MM.1S (cell line): ENCODE measurements at regions not wholly inside any gene's neighbourhood (a gene's known extent, or its start where the extent isn't known, plus 50 kb on each side); places are given as distances from the start of the nearest gene placed in this dataset.

Experiments
- DNase-seq: peaks from one replicate; pipeline ENCODE4 v3.0.0-alpha.2; 2015
- H2AFZ ChIP-seq: fragments of 300-600 bp; sonication (generic); 2 replicates; pipeline ENCODE4 v1.6.0; 2016; ENCODE audit warnings: antibody characterized with exemption, low read length
- H3F3A ChIP-seq: fragments of 300-600 bp; sonication (generic); 2 replicates; pipeline ENCODE4 v1.6.1; 2016; ENCODE audit warnings: mild to moderate bottlenecking, antibody characterized with exemption, low read length, moderate library complexity, mixed read lengths; ENCODE audit not compliant: insufficient read depth
- H3K27ac ChIP-seq: fragments of 300-600 bp; sonication (generic); 2 replicates; pipeline ENCODE4 v1.5.1; 2016; ENCODE audit warnings: mild to moderate bottlenecking, low read length
- H3K27me3 ChIP-seq: fragments of 300-600 bp; sonication (generic); replicated peaks from 2 replicates; pipeline ENCODE4 v1.6.0; 2016; ENCODE audit warnings: low read length; ENCODE audit not compliant: insufficient read depth
- H3K36me3 ChIP-seq: fragments of 300-600 bp; sonication (generic); replicated peaks from 2 replicates; pipeline ENCODE4 v1.6.1; 2016; ENCODE audit warnings: mild to moderate bottlenecking, low read length, mixed read lengths; ENCODE audit not compliant: insufficient read depth
- H3K4me1 ChIP-seq: fragments of 300-600 bp; sonication (generic); 2 replicates; pipeline ENCODE4 v1.6.1; 2016; ENCODE audit warnings: low read length, mixed read lengths
- H3K4me2 ChIP-seq: fragments of 300-600 bp; sonication (generic); 2 replicates; pipeline ENCODE4 v1.6.0; 2016; ENCODE audit warnings: low read depth, low read length
- H3K4me3 ChIP-seq: fragments of 300-600 bp; sonication (generic); 2 replicates; pipeline ENCODE4 v1.5.1; 2016; ENCODE audit warnings: low read length, mixed read lengths
- H3K79me2 ChIP-seq: fragments of 300-600 bp; sonication (generic); 2 replicates; pipeline ENCODE4 v1.6.1; 2016; ENCODE audit warnings: mixed run types, low read length, mixed read lengths
- H3K9ac ChIP-seq: fragments of 300-600 bp; sonication (generic); 2 replicates; pipeline ENCODE4 v1.6.1; 2016; ENCODE audit warnings: low read length, mixed read lengths
- H3K9me2 ChIP-seq: fragments of 300-600 bp; sonication (generic); replicated peaks from 2 replicates; pipeline ENCODE4 v1.6.1; 2016; ENCODE audit warnings: mild to moderate bottlenecking, low read length, mixed read lengths; ENCODE audit not compliant: insufficient read depth
- H3K9me3 ChIP-seq: fragments of 300-600 bp; sonication (generic); replicated peaks from 2 replicates; pipeline ENCODE4 v1.6.1; 2016; ENCODE audit warnings: mild to moderate bottlenecking, low read length, mixed read lengths; ENCODE audit not compliant: insufficient read depth
- H4K20me1 ChIP-seq: fragments of 300-600 bp; sonication (generic); 2 replicates; pipeline ENCODE4 v1.6.1; 2016; ENCODE audit warnings: mild to moderate bottlenecking, low read length, moderate library complexity, mixed read lengths; ENCODE audit not compliant: insufficient read depth
- EZH2 ChIP-seq: fragments of 300-600 bp; sonication (generic); optimal IDR thresholded peaks from 2 replicates; pipeline ENCODE3; 2017; ENCODE audit warnings: low read depth, mild to moderate bottlenecking, antibody characterized with exemption, low read length, mixed read lengths
- EZH2phosphoT487 ChIP-seq: fragments of 300-600 bp; sonication (generic); IDR thresholded peaks from 2 replicates; pipeline ENCODE4 v1.6.1; 2018; ENCODE audit warnings: antibody characterized with exemption, low read length
- TF ChIP-seq, protein P1 (sequence below): fragments of 300-600 bp; sonication (generic); IDR thresholded peaks from 2 replicates; pipeline ENCODE4 v1.5.1; 2016; ENCODE audit warnings: antibody characterized with exemption, low read length, mixed read lengths

DNA sequence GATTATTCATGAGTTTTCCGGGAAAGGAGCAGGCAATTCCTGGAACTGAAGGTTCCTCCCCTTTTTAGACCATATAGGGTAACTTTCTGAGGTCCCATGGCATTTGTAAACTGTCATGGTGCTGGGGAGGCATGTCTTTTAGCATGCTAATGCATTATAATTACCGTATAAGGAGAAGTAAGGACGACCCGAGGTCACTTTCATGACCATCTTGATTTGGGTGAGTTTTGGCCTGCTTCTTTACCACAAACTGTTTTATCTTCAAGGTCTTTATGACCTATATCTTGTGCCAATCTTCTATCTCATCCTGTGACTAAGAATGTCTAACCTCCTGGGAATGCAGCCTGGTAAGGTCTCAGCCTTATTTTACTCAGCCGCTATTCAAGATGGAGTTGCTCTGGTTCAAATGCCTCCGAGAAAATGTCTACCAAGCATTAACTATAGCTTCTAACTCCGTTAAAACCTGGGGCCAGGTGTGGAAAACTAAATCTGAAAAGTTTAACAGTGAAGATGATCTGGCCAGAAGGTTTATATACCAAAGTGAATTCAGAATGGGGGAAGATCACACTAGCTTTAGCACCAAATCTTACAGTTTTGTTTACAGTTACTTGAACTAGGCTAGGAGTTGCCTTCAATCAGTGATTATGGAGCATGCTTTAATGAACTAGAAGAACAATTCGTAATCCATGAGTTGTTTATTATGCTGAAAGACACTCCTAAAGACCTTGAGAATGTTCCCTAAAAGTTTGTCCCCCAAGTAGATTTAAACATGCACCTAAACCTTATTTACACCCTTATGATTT lies 80.0 kb upstream of the TOP1 start:
- TF ChIP-seq EZH2phosphoT487 (no peak), EZH2 (no peak)
- TF ChIP-seq, protein P1, sequence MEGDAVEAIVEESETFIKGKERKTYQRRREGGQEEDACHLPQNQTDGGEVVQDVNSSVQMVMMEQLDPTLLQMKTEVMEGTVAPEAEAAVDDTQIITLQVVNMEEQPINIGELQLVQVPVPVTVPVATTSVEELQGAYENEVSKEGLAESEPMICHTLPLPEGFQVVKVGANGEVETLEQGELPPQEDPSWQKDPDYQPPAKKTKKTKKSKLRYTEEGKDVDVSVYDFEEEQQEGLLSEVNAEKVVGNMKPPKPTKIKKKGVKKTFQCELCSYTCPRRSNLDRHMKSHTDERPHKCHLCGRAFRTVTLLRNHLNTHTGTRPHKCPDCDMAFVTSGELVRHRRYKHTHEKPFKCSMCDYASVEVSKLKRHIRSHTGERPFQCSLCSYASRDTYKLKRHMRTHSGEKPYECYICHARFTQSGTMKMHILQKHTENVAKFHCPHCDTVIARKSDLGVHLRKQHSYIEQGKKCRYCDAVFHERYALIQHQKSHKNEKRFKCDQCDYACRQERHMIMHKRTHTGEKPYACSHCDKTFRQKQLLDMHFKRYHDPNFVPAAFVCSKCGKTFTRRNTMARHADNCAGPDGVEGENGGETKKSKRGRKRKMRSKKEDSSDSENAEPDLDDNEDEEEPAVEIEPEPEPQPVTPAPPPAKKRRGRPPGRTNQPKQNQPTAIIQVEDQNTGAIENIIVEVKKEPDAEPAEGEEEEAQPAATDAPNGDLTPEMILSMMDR = no peak
- no peaks in the 10 kb centered on the region for H3F3A ChIP-seq
- H4K20me1 ChIP-seq = no peaks in the 10 kb centered on the region
- H3K4me3 ChIP-seq = no peak overlapping the region
- H3K36me3 ChIP-seq = no peaks in the 10 kb centered on the region
- no peak overlapping the region for H3K9ac ChIP-seq
- H3K9me3 ChIP-seq = no peaks in the 10 kb centered on the region
- DNase-seq = no peak
- no peaks in the 10 kb centered on the region for H3K79me2 ChIP-seq
- H3K27ac ChIP-seq = no peak overlapping the region
- no peak overlapping the region for H3K4me2 ChIP-seq
- H2AFZ ChIP-seq = no peak overlapping the region
- no peaks in the 10 kb centered on the region for H3K4me1 ChIP-seq
- H3K27me3 ChIP-seq = no peaks in the 10 kb centered on the region
- no peaks in the 10 kb centered on the region for H3K9me2 ChIP-seq

DNA sequence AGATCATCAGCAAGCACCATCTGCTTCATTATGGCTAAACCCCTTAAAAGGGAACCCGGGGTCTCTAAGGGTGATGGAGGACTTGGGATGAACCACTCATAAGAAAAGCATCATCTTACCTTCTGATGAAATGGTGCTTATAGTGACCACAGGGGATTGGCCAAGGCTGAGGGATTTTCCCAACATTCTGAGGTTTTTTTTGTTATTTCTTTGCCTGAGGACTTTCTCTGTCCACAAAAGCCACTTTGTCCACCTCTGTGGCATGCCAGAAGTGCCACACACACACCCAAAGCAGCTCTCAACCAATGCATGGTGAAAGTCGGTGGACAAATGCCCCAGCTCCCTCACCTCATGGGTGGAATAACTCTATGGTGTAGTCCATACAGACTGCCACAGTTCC lies 79.3 kb upstream of the TOP1 start:
- Histone ChIP-seq H3K36me3 (no peaks in the 10 kb centered on the region), H3K27ac (no peak overlapping the region), H4K20me1 (no peaks in the 10 kb centered on the region), H3F3A (no peaks in the 10 kb centered on the region), H3K4me3 (no peak overlapping the region), H3K27me3 (no peaks in the 10 kb centered on the region), H3K9me3 (no peaks in the 10 kb centered on the region), H2AFZ (no peak overlapping the region), H3K79me2 (no peaks in the 10 kb centered on the region), H3K4me1 (no peaks in the 10 kb centered on the region), H3K4me2 (no peak overlapping the region), H3K9me2 (no peaks in the 10 kb centered on the region), H3K9ac (no peak overlapping the region)
- no peak for DNase-seq
- TF ChIP-seq, protein P1 = no peak
- no peak for TF ChIP-seq EZH2
- no peak for TF ChIP-seq EZH2phosphoT487

DNA sequence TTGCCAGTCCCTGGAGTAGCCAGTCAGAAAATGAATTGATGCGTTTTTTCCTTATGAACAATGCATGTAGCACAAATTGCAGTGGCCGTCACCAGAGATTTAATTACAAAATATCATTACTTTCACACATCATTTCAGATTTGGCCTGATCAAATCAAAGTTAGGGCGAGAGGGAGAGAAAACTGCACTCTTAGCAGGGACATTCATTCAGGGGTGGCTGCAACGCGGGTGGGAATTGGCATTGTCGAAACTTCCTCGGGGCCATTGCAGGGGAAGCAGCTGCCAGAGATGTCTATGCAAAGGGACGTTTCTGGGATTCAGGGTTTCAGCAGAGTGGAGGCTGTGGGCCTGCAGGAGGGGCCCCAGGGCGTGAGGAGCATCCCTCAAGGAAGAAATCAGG lies 76.5 kb upstream of the TOP1 start:
- H3K9me3 ChIP-seq = no peaks in the 10 kb centered on the region
- no peaks in the 10 kb centered on the region for H3K4me1 ChIP-seq
- no peaks in the 10 kb centered on the region for H3K36me3 ChIP-seq
- H3K4me3 ChIP-seq = no peak overlapping the region
- H3K9me2 ChIP-seq = no peaks in the 10 kb centered on the region
- no peaks in the 10 kb centered on the region for H3F3A ChIP-seq
- H2AFZ ChIP-seq = no peak overlapping the region
- no peaks in the 10 kb centered on the region for H4K20me1 ChIP-seq
- TF ChIP-seq EZH2 = no peak
- H3K9ac ChIP-seq = no peak overlapping the region
- H3K27ac ChIP-seq = no peak overlapping the region
- H3K27me3 ChIP-seq = no peaks in the 10 kb centered on the region
- no peaks in the 10 kb centered on the region for H3K79me2 ChIP-seq
- H3K4me2 ChIP-seq = no peak overlapping the region
- DNase-seq = no peak

DNA sequence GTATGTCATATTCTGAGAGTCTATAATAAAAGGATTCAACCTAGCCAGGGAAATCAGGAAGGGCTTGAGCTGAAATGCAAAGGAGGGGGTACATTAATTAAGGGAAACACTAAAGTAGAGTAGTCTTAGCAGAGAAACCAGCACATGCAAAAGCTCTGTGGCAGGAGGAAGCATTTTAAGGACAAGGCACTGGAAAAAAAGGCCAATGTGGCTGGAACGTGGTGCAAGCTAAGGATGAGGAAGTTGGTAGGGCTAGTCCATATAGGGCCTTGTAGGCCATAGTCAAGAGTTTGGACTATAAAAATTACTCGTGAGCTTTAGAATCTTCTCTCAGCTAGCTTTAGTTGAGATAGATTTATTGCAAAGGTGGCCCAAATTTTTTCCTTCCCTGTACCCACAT lies 75.2 kb upstream of the TOP1 start:
- TF ChIP-seq EZH2phosphoT487 = no peak
- TF ChIP-seq, protein P1 = no peak
- no peak for TF ChIP-seq EZH2

More for the DNA sequence above, 75.2 kb upstream of the TOP1 start:
- Histone ChIP-seq H3K4me2 (no peak overlapping the region), H3F3A (no peaks in the 10 kb centered on the region), H3K27ac (no peak overlapping the region), H3K79me2 (no peaks in the 10 kb centered on the region), H2AFZ (no peak overlapping the region), H3K4me1 (no peaks in the 10 kb centered on the region), H4K20me1 (no peaks in the 10 kb centered on the region), H3K27me3 (no peaks in the 10 kb centered on the region), H3K9me3 (no peaks in the 10 kb centered on the region), H3K9me2 (no peaks in the 10 kb centered on the region), H3K36me3 (no peaks in the 10 kb centered on the region), H3K4me3 (no peak overlapping the region), H3K9ac (no peak overlapping the region)
- DNase-seq = no peak
